ENCODE measurements at regions not wholly inside any gene's neighbourhood (a gene's known extent, or its start where the extent isn't known, plus 50 kb on each side); places are given as distances from the start of the nearest gene placed in this dataset.

DNA sequence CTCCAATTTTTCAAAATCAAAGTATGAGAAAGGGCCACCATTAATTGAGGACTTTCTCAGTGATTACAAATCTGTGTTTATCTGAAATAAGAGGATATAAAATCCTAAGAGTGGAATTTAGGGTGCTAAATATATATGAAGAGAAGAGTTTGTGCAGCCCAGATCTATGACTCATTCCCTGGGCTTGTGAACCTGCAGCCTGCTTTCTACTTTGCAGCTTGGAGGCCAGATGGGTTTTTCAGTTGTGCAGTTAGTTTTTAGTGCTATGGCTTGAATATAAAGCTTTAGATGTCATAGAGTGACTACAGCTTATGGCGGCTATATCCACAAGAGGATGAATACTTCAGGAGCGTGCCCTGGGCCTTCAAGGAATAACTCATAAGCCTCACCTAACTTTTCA is 1391.1 kb downstream of the FSTL5 start:
- no peak for ATAC-seq
- Histone ChIP-seq H3K36me3 (ENCODE audit: control insufficient read depth, insufficient read depth, low read length) (no peaks in the 10 kb centered on the region), H3K4me1 (ENCODE audit: control insufficient read depth, insufficient read depth, low read length) (no peaks in the 10 kb centered on the region), H3K27me3 (ENCODE audit: control insufficient read depth, insufficient read depth, low read length) (no peaks in the 10 kb centered on the region), H3K4me3 (ENCODE audit: low read depth in 2 of 2, low read length in 2 of 2) (no peak overlapping the region), H3K27ac (ENCODE audit: low read length) (no peak overlapping the region), H3K9me3 (ENCODE audit: control insufficient read depth, insufficient read depth, low read depth, low read length) (no peaks in the 10 kb centered on the region)
- BruUV-seq (replicated peaks): no TSS peak
- CTCF ChIA-PET: no interaction called here
- in situ Hi-C loops (cut with HindIII; ENCODE audit: low pct_unique_long_range_greater_than_20kb, low sequenced_read_pairs): no loop called here
- no peak for DNase-seq (ENCODE audit: low read depth, low spot score)
- POLR2A ChIA-PET: no interaction called here
- TF ChIP-seq SIN3A (IDR thresholded peaks at IDR 0.05; ENCODE audit: borderline replicate concordance, insufficient read depth, low read depth, low read length): no peak
- TF ChIP-seq, protein P1, sequence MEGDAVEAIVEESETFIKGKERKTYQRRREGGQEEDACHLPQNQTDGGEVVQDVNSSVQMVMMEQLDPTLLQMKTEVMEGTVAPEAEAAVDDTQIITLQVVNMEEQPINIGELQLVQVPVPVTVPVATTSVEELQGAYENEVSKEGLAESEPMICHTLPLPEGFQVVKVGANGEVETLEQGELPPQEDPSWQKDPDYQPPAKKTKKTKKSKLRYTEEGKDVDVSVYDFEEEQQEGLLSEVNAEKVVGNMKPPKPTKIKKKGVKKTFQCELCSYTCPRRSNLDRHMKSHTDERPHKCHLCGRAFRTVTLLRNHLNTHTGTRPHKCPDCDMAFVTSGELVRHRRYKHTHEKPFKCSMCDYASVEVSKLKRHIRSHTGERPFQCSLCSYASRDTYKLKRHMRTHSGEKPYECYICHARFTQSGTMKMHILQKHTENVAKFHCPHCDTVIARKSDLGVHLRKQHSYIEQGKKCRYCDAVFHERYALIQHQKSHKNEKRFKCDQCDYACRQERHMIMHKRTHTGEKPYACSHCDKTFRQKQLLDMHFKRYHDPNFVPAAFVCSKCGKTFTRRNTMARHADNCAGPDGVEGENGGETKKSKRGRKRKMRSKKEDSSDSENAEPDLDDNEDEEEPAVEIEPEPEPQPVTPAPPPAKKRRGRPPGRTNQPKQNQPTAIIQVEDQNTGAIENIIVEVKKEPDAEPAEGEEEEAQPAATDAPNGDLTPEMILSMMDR (IDR thresholded peaks at IDR 0.05): no peak
- TF ChIP-seq TCF7L2 (IDR thresholded peaks at IDR 0.05; ENCODE audit: low read depth, low read length): no peak
- intact Hi-C loops (cut with micrococcal nuclease; ENCODE audit: unreplicated experiment): no loop called here

DNA sequence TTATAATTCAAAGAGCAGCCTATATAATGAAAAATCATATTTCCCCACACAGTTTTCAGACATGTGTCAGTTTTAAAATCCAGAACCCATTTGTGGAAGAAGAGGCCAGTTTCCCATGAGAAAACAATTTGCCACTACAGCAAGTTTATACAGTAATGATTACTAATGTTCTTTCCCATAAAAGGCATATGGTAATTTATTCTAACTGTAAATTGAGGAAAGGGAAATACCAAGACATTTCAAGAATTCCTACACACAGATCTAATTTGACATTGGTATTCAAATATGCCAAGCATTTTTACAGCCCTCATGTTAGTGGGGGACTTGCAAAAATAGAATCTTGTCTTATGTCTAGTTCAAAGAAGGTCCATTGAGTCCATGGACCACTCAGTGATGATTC is 1368.6 kb downstream of the FSTL5 start:
- intact Hi-C loops (cut with micrococcal nuclease; ENCODE audit: unreplicated experiment) (no loop called here), in situ Hi-C loops (cut with HindIII; ENCODE audit: low pct_unique_long_range_greater_than_20kb, low sequenced_read_pairs) (no loop called here)
- POLR2A ChIA-PET: no interaction called here
- BruUV-seq (replicated peaks): no TSS peak
- CTCF ChIA-PET: no interaction called here
- Histone ChIP-seq H3K4me1 (ENCODE audit: control insufficient read depth, insufficient read depth, low read length) (no peaks in the 10 kb centered on the region), H3K4me3 (ENCODE audit: low read depth in 2 of 2, low read length in 2 of 2) (no peak overlapping the region), H3K27ac (ENCODE audit: low read length) (no peak overlapping the region), H3K36me3 (ENCODE audit: control insufficient read depth, insufficient read depth, low read length) (no peaks in the 10 kb centered on the region), H3K27me3 (ENCODE audit: control insufficient read depth, insufficient read depth, low read length) (no peaks in the 10 kb centered on the region), H3K9me3 (ENCODE audit: control insufficient read depth, insufficient read depth, low read depth, low read length) (no peaks in the 10 kb centered on the region)
- ATAC-seq (no peak), DNase-seq (ENCODE audit: low read depth, low spot score) (no peak)
- TF ChIP-seq POLR2AphosphoS5 (IDR thresholded peaks at IDR 0.05; ENCODE audit: low read depth, low read length): no peak
- TF ChIP-seq SIN3A (IDR thresholded peaks at IDR 0.05; ENCODE audit: borderline replicate concordance, insufficient read depth, low read depth, low read length): no peak
- TF ChIP-seq, protein P1 (IDR thresholded peaks at IDR 0.05): no peak
- no peak for TF ChIP-seq TCF7L2 (IDR thresholded peaks at IDR 0.05; ENCODE audit: low read depth, low read length)
- TF ChIP-seq, protein P2, sequence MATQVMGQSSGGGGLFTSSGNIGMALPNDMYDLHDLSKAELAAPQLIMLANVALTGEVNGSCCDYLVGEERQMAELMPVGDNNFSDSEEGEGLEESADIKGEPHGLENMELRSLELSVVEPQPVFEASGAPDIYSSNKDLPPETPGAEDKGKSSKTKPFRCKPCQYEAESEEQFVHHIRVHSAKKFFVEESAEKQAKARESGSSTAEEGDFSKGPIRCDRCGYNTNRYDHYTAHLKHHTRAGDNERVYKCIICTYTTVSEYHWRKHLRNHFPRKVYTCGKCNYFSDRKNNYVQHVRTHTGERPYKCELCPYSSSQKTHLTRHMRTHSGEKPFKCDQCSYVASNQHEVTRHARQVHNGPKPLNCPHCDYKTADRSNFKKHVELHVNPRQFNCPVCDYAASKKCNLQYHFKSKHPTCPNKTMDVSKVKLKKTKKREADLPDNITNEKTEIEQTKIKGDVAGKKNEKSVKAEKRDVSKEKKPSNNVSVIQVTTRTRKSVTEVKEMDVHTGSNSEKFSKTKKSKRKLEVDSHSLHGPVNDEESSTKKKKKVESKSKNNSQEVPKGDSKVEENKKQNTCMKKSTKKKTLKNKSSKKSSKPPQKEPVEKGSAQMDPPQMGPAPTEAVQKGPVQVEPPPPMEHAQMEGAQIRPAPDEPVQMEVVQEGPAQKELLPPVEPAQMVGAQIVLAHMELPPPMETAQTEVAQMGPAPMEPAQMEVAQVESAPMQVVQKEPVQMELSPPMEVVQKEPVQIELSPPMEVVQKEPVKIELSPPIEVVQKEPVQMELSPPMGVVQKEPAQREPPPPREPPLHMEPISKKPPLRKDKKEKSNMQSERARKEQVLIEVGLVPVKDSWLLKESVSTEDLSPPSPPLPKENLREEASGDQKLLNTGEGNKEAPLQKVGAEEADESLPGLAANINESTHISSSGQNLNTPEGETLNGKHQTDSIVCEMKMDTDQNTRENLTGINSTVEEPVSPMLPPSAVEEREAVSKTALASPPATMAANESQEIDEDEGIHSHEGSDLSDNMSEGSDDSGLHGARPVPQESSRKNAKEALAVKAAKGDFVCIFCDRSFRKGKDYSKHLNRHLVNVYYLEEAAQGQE (IDR thresholded peaks at IDR 0.05; ENCODE audit: insufficient read depth in 1 of 2, low read depth in 2 of 2, low read length in 1 of 2): no peak

DNA sequence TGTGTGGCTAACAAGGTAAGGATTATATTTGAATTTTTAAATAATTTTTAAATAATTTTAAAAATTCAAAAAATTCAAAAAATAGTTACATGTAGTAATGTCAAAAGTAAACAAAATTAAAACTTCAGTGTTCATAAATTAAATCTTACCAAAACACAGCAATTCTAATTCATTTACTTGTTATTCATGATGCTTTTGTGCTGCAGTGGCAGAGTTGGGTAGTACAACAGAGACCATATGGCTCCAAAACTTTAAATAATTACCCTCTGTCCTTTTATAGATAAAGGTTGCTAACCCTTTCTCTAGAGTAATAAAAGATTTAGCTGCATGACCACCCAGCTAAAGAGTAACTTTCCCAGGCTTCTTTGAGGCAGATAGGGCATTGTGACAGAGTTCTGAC is 1355.6 kb downstream of the FSTL5 start:
- H3K36me3 ChIP-seq (ENCODE audit: control insufficient read depth, insufficient read depth, low read length): no peaks in the 10 kb centered on the region
- in situ Hi-C loops (cut with HindIII; ENCODE audit: low pct_unique_long_range_greater_than_20kb, low sequenced_read_pairs) (no loop called here), intact Hi-C loops (cut with micrococcal nuclease; ENCODE audit: unreplicated experiment) (no loop called here)
- DNase-seq (ENCODE audit: low read depth, low spot score): no peak
- CTCF ChIA-PET: no interaction called here
- H3K27ac ChIP-seq (ENCODE audit: low read length): no peak overlapping the region
- no peaks in the 10 kb centered on the region for H3K27me3 ChIP-seq (ENCODE audit: control insufficient read depth, insufficient read depth, low read length)
- TF ChIP-seq POLR2AphosphoS5 (IDR thresholded peaks at IDR 0.05; ENCODE audit: low read depth, low read length) (no peak), TCF7L2 (IDR thresholded peaks at IDR 0.05; ENCODE audit: low read depth, low read length) (no peak), SIN3A (IDR thresholded peaks at IDR 0.05; ENCODE audit: borderline replicate concordance, insufficient read depth, low read depth, low read length) (no peak)
- TF ChIP-seq, protein P2 (IDR thresholded peaks at IDR 0.05; ENCODE audit: insufficient read depth in 1 of 2, low read depth in 2 of 2, low read length in 1 of 2): no peak
- TF ChIP-seq, protein P1 (IDR thresholded peaks at IDR 0.05): no peak
- H3K9me3 ChIP-seq (ENCODE audit: control insufficient read depth, insufficient read depth, low read depth, low read length): no peaks in the 10 kb centered on the region
- H3K4me3 ChIP-seq (ENCODE audit: low read depth in 2 of 2, low read length in 2 of 2): no peak overlapping the region
- BruUV-seq (replicated peaks): no TSS peak
- H3K4me1 ChIP-seq (ENCODE audit: control insufficient read depth, insufficient read depth, low read length): no peaks in the 10 kb centered on the region
- POLR2A ChIA-PET: no interaction called here
- no peak for ATAC-seq

Data from Panc1 (cell line).